HG03045 (cell line): ENCODE measurements at regions not wholly inside any gene's neighbourhood (a gene's known extent, or its start where the extent isn't known, plus 50 kb on each side); places are given as distances from the start of the nearest gene placed in this dataset.

Source experiments
- ATAC-seq: cut with Tn5 transposase; IDR thresholded peaks from one replicate; pipeline ENCODE4 v1.9.1; 2021; ENCODE audit warnings: mild to moderate bottlenecking, moderate library complexity; ENCODE audit not compliant: unreplicated experiment

DNA sequence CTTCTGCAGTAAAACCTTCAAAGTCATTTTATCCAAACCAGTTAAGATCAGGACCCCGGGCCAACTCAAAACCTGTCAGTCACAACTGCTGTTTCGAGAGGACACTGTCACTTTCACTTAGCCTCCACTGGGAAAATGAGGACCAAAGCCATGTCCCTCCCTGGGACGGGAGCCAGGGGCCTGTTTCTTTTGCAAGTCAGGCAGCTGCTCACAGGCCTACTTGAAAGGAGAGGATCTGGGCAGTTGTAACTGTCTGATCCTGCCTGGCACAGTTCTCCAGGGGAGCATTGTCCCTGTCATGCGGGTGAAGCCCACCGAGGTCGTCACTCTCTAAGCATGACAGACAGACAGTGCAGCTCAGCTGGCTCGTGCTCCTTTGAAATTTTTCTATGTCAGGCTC is 276.2 kb downstream of the NPIPA8 start:
- ATAC-seq: no peak

DNA sequence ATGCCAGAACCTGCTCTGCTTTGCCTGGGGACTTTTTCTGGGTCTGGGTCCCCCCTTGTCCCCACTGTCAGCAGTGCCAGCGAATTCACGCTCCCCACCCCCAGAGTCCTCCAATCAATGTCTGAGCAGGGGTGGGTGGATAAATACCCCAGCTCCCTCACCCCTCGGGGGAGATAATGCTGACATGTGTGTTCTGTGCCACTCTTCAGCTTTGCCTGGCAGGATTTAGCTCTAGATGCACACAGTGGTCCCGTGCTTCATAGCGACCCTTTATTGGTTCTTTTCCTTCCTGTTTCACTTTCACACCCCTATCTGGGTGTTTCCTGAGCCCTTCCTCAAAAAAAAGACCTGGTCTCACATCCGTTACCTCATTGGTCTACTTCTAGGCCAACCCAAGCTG is 277.0 kb downstream of the NPIPA8 start:
- no peak for ATAC-seq

DNA sequence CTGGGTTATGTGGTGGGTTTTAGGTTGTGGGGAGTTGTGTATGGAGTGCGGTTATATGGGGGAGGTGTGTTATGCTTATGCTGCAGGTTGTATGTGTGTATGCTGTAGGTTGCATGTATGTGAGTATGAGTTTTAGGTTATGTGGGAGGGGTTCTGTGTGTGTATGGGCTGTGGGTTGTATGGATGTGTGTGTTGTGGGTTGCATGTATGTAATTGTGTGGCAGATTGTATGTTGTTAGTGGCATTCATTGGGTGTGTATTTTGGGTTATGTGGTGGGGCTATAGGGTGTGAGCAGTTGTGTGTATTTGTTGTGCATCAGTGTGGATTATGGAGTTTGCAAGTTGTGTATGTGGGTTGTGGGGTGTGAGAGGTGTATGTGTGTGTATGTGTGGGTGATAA is 277.4 kb downstream of the NPIPA8 start:
- ATAC-seq: no peak

DNA sequence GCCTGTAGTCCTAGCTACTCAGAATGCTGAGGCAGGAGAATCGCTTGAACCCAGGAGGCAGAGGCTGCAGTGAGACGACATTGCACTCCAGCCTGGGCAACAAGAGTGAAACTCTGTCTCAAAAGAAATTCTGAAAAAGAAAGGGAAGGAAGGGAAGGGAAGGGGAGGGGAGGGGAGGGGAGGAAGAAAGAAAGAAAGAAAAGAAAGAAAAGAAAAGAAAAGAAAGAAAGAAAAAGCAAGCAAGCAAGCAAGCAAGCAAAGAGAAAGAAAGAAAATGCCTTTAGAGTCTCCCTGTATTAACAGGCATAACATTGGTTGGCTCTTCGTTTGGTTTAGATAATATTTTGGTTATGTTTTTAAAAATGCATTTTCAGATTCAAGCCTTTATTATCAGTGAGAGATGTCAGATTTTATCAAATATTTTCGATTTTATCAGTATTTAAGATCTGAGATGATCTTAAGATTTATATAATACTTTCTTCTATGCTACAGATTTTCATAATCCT is 281.1 kb downstream of the NPIPA8 start:
- no peak for ATAC-seq

DNA sequence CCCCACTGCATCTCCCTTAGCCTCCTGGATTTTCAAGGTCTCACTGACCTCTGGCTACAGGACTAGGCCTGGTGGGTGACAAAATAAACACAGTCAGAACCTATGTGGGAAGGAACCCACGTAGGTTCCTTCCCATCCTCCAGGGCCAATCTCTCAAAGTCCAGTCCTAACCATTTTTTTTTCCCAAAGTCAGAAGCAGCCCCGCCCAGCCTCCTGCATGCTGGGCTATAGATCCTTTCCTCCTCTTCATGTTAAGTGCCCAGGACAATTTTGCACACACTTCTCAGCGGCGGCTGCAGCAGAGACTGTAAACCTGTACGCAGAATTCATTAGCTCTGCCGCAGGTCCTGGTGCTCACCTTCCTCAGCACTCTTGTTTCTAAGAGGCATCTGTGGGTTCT is 285.8 kb downstream of the NPIPA8 start:
- ATAC-seq: no peak

DNA sequence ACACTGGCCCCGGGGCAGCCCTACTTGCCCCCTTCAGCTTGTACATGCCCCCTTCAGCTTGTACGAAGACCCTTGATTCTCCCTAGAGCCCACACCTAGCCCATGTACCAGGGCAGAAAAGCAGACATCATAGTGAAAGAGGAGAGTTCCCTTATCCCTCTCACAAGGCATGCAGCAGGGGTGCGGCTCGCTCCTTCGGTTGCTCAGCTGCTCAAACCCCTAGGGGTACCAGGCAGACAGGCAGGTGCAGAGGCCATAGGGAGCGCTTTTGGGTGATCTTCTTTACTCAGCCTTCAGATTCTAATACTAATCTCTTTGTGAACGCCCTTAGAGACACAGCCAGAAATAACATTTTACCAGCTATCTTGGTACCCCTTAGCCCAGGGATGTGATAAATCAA is 286.3 kb downstream of the NPIPA8 start:
- no peak for ATAC-seq

DNA sequence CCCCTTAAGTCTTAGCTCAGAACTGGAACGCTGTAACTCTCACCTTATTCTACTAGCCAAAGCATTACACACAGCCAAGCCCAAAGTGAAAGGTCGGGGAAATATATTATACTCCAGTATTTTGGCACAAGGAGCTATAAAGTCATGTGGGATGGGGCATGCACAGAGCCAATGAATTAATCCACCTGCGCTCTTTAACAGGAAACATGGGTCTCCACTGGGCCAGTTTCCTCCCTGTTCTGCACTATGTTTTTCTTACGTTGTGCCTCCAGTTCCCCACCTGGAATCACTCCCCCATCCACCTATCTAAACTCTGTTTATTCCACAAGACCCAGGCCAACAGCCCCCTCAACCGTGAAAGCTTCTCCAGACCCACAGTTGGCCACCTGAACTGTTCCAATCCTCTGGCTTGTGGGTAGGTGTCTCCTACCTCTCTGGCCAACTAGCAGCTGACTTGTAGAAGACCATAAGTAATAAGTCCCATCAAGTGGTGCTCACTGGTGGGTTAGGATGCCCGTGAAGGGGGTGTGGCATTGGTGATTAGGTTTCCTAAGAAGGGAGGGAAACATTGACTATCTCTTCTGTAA is 286.9 kb downstream of the NPIPA8 start:
- ATAC-seq: no peak

DNA sequence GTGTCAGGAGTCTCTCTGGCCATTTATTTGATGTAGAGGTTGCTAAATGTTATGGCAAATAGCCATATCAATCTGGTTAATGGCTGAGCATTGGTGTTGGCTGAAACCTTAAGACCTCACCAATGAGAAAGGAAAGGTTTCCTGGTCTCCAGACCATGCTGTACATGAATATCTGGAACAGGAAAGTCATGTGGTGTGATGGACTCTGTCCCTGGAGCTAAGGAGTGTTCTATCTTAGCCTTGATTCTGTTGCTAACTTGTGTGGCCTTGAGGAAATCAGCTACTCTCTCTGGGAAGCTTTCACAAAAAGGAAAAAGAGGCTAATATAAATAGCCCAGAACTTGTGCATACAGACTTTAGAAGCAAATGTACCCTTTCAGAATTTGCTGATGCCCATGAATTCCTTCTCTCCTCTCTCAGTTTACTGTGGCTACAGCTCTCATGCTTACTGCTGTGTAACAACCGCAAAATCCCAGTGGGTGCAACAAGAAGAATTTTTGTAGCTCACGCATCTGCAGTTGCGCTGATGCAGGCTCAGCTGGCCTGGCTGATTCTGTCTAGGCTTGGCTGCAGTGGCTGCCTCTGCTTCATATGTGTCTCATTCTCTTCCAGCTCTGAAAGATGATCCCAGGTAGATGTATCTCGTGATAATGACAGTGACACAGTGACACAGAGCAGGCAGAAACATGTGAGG is 287.5 kb downstream of the NPIPA8 start:
- ATAC-seq: no peak

DNA sequence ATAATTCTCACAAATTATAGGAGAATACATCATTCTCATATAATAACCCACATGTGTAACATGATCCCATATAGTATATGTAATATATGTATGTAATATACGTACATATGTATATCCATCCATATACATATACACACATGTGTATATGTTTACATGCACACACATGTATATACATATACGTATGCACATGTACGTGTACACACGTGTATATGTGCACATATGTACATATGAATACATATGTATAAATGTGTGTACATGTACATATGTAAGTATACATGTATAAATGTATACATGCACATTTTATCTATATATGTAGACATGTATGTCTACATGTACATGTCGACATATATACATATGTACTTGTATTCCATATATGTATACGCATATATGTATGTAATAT is 288.8 kb downstream of the NPIPA8 start:
- ATAC-seq: no peak

DNA sequence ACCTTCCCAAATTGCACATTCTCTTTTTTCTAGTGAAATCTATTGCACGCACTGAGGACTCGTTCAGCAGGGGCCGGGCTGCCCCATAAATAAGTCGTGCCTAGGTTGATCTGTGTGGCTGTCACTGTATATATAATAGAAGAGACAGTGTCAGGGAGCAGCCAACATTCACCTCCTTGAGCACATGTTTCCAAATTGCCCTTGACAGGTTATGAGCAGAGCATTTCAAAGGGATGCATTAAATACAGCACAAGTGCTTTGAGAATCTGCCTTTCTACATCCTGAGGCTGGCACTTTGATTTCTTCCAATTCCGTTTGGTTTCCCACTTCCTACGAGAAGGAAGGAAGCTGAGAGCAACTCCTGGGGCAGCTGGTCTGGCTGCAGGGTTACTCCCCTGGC is 291.2 kb downstream of the NPIPA8 start:
- ATAC-seq: no peak

DNA sequence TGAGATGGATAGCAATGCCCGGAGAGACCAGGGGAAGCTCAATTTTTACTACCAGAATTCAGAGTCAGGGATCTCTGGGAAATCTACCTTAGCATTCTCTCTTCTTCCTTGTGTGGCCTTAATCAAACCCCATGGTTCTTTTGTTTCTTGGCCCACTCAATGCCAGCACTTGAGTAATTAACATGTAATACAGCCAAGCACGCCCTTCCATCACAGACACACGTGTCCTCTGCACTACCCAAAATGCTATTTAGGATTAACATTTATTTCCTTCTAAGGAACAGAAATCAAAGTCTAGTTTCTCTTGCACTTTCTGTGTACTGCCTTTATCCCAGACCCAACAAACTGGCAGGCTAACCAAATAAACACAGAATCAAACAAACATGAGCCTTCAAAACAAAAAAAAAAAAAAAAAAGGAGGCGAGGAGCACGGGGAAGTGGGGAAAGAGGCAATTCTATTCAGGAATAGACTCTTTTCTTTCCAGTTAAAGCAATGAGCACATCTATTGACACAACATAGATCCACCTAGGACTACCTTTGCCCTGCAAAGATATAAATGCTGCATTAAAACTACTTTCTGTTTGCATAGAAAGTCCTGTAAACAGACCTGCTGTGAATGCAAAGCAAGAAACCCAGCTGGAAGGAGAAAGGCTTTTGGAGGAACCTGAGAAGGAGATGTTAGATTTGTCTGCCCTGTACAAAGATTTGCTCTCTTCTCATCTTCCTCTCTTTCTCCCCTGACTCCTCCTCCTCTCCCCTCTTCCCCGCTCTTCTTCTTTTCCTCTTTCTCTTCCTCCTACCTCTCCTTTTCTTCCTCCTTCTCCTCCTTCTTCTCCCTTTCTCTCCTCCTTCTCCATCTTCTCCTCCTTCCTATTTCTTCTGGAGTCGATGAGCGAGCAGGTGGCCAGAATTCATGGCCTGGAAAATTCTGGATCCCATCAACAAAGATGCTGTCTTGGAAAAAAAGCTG is 294.4 kb downstream of the NPIPA8 start:
- ATAC-seq: no peak

DNA sequence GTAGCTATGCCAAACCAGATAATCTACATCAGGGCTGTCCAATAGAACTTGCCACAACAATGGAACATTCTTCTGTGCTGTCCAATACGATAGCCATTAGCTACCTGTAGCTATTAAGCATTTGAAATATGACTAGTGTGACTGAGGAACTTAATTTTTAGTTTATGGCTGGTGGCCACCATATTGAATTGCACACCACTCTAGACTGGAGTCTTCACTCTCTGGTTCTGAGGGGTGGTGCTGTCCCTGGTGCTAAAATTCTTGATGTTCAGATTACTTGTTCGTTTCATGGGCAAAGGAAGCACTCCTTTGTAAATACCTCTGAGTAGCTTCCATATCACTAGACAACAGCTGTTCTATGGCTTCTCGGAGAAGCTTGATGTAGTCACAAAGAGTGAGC is 296.6 kb downstream of the NPIPA8 start:
- no peak for ATAC-seq

DNA sequence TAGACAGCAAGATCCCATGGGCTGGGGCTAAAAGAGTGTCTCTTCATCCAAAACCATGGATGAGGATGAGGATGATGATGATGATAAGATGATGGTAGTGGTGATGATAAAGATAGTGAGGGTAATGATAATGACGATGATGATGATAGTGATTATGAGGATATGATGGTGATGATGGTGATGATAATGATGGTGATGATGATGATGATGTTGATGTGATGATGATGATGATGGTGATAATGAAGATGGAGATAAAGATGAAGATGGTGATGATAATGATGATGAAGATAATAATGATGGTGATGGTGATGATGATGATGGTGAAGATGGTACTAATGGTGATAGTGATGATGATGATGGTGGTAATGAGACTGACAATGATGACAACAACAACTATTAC is 299.5 kb downstream of the NPIPA8 start:
- no peak for ATAC-seq

DNA sequence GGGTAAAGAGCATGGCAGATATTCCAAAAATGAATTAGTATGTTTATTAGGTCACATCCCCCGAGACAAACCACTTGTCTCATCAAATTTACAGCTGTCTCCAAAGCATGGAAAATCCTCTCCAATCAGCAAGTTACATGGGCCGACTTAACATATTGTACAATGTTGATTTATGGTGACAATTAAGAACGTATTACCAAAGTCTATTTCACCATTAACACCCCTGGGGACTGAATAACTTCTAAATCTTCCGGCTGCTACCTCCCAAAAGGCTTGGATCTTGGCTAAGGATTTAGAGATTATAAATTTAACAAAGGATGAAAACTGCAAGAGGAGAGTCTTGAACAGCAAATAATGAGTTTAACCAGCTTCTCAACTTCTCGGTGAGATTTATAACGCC is 311.9 kb downstream of the NPIPA8 start:
- no peak for ATAC-seq

DNA sequence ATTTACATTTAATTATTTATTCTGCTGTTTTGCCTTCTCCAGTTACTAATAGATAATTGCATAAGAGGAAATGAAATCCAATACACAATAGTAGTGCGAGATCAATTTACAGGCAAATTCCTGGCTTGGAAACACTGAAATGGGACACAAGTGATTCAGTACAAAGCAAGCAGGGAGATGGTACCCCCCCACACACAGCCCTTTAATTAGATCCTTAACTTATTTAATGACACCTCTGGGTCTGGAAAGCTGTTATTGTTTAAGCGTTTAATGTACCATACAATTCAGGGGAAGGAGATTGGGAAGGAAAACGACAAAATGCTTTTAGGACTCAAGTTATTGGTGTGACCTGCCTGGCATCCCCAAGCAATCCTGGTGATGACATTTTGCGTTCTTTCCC is 318.2 kb downstream of the NPIPA8 start:
- no peak for ATAC-seq

DNA sequence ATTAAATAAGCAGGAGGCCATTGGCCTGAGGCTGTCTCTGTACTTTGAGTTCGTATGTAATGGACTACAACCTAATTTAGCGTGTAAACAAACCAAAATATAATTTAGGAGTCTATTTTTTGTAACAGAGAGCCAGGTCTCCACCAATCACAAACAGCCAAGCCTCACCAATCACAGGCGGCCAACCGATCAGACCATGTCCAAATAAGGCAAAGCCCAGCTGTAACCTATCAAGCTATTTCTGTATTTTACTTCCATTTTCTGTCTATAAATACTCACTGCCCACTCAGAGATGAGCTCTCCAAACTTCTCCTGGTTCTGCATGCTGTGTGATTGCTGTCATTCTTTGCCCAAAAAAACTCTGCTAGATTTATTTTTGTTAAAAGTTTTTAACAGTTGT is 322.7 kb downstream of the NPIPA8 start:
- no peak for ATAC-seq

DNA sequence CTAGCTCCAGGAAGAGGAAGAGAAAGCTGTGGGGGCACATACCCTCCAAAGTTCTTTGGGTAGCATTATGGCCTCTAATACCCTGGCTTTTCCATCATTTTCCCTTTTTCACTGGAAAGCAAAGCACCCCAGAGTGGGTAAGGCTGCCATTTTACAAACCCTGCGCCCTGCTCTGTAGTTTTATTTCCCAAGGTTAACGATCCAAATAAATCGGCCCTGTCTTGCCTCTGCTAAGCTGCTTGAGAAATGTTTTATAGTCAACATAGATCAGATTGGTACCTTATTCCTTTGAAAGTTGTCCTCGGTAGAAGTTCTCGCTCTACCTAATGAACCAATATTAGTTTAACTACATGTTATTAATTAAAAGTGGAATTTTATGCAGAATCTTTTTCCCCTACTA is 328.2 kb downstream of the NPIPA8 start:
- no peak for ATAC-seq

DNA sequence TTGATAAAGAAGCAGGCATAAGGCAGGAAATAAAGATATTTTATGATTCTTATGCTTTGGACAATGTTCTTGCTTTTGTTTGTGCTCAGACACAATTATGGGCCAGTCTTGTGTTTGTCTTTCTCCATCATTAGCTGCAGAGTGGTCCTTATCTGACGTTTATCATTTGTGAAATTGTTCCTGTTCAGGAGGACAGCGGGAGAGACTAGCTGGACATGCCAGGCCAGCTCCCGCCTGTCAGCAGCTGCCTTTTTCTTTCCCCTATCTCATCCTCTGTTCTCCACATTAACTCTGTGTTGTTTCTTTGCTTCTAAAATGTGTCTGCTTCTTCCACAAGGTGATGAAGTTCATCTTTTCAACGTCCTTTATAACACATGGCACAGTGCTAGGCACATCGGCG is 333.5 kb downstream of the NPIPA8 start:
- no peak for ATAC-seq

DNA sequence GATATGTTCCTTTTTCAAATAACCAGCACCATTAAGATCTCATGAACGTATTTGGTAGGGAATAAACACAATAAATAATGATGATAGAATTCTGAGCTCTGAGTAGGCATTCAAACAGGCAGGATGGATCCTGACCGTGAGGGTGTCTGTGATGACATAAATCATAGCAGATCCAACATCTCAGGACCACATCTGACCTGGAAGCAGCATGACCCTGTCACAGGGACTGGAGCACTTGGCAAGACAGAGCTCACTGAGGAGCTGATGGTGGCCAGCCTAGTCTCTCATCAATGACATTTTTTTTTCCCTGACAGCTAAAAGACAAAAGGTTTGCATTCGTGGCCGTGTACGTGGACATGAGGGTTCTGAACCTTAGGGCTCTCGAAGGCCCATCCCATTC is 337.5 kb downstream of the NPIPA8 start:
- no peak for ATAC-seq

DNA sequence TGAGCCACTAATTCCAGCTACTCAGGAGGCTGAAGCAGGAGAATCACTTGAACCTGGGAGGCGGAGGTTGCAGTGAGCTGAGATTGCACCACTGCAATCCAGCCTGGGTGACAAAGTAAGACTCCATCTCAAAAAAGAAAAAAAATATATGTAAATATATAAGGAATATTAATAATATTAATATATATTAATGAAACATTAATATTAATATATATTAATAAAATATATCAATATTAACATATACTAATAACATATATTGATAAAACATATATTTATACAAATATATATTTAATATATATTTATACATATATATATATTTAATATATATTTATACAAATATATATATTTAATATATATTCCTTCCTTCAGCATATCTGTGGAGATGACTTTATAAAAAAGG is 338.0 kb downstream of the NPIPA8 start:
- no peak for ATAC-seq

DNA sequence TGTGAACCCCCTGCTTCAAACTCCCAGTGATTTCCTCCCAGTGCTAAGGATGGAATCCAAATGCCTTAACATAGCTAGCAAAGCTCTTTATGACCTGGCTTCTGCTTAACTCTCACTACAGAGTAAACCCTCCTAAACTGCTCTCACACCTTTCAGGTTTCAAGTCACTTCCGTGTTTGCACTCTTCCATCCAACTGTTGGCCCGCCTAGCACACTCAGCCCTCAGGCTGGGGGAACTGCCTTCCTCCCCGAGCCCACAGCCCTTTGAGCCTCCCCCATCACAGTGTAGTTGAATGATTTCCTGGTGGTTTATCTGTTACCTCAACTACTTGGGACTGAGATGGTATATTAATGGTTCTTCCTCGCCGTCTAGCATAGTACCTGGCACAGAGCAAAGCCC is 342.5 kb downstream of the NPIPA8 start:
- ATAC-seq: no peak

DNA sequence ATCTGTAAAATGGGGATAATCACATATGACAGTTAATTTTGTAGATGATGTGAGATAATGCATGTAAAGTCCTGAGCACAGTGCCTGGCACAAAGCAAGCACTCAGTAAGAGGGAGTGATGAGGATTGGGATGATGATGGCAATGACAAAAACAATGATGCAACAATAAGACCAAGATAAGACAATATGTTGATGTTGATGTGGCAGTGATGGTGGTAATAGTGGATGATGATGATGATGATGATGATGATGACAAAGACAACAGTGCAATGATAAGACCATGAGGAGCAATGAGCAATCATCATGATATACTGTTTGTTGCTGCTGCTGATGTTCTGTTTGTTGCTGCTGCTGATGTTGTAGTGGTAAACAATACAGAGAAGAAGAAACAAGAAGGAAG is 344.1 kb downstream of the NPIPA8 start:
- ATAC-seq: no peak
